ENCODE measurements at regions not wholly inside any gene's neighbourhood (a gene's known extent, or its start where the extent isn't known, plus 50 kb on each side); places are given as distances from the start of the nearest gene placed in this dataset.

DNA sequence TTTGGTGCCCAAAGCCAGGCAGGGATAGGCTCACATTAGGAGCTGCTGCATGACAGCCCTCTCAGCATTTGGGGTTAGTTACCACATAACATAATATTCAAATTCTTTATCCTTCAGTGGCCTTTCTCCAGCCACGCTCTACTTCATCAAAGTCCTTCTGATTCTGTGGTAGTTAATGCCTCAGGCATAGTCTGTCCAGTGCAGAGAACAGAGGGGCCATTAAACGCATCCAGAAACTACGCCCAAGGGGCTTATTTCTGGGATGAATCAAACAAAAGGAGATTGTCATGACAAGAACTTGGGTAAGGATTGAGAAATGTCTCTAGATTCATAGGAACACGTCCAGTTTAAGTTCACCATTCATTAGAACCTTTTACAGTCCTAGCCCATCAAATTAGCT lies 183.4 kb upstream of the PLXNC1 start:
- Histone ChIP-seq H3K4me1 (no peaks in the 10 kb centered on the region), H3K27me3 (no peaks in the 10 kb centered on the region), H3K36me3 (no peaks in the 10 kb centered on the region), H3K4me3 (no peak overlapping the region), H3K27ac (no peak overlapping the region), H3K9me3 (no peaks in the 10 kb centered on the region)
- DNase-seq, result no peak
- TF ChIP-seq POLR2A (IDR thresholded peaks at IDR 0.05), result no peak
- TF ChIP-seq, protein P1, sequence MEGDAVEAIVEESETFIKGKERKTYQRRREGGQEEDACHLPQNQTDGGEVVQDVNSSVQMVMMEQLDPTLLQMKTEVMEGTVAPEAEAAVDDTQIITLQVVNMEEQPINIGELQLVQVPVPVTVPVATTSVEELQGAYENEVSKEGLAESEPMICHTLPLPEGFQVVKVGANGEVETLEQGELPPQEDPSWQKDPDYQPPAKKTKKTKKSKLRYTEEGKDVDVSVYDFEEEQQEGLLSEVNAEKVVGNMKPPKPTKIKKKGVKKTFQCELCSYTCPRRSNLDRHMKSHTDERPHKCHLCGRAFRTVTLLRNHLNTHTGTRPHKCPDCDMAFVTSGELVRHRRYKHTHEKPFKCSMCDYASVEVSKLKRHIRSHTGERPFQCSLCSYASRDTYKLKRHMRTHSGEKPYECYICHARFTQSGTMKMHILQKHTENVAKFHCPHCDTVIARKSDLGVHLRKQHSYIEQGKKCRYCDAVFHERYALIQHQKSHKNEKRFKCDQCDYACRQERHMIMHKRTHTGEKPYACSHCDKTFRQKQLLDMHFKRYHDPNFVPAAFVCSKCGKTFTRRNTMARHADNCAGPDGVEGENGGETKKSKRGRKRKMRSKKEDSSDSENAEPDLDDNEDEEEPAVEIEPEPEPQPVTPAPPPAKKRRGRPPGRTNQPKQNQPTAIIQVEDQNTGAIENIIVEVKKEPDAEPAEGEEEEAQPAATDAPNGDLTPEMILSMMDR (IDR thresholded peaks at IDR 0.05), result no peak

- no peak overlapping the region for H3K27ac ChIP-seq
- no peak overlapping the region for H3K4me3 ChIP-seq
- H3K9me3 ChIP-seq, result no peaks in the 10 kb centered on the region
- no peaks in the 10 kb centered on the region for H3K27me3 ChIP-seq
- no peaks in the 10 kb centered on the region for H3K4me1 ChIP-seq
- no peaks in the 10 kb centered on the region for H3K36me3 ChIP-seq
- no peak for DNase-seq
- no peak for TF ChIP-seq POLR2A (IDR thresholded peaks at IDR 0.05)
- TF ChIP-seq, protein P1 (IDR thresholded peaks at IDR 0.05), result no peak
Measured at GRCh38 chr12:93966516-93967133, 181.8 kb upstream of the PLXNC1 start.

DNA sequence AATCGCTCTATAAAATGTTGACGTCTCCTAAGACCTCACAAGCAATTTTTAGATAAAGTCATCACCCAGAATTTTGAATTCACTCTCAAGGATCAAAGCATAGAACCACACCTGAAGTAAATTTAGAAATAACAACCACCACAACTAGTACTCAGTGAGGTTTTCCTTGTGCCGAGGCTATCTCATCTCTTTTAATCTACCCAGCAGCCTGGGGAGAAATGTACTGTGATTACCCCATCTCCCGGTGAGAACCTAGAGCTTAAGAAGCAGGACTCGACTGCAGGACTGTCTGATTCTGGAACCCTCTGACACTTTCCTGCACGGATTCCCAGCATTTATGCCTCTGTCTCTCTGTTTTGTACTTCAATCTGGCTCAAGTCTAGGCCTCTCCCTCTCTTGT lies 180.9 kb upstream of the PLXNC1 start:
- Histone ChIP-seq H3K36me3 (no peaks in the 10 kb centered on the region), H3K4me1 (no peaks in the 10 kb centered on the region), H3K27ac (no peak overlapping the region), H3K4me3 (no peak overlapping the region), H3K27me3 (no peaks in the 10 kb centered on the region), H3K9me3 (no peaks in the 10 kb centered on the region)
- TF ChIP-seq POLR2A (IDR thresholded peaks at IDR 0.05), result no peak
- TF ChIP-seq, protein P1 (IDR thresholded peaks at IDR 0.05), result no peak
- no peak for DNase-seq

- no peaks in the 10 kb centered on the region for H3K9me3 ChIP-seq
- no peak overlapping the region for H3K27ac ChIP-seq
- no peaks in the 10 kb centered on the region for H3K36me3 ChIP-seq
- no peak overlapping the region for H3K4me3 ChIP-seq
- no peak for DNase-seq
- TF ChIP-seq, protein P1 (IDR thresholded peaks at IDR 0.05), result no peak
- no peak for TF ChIP-seq POLR2A (IDR thresholded peaks at IDR 0.05)
- no peaks in the 10 kb centered on the region for H3K27me3 ChIP-seq
- no peaks in the 10 kb centered on the region for H3K4me1 ChIP-seq
Measured at GRCh38 chr12:93968536-93969285, 179.7 kb upstream of the PLXNC1 start.

GRCh38 chr12:93970900-93971688 lies 177.3 kb upstream of the PLXNC1 start:
- H3K27ac ChIP-seq, result no peak overlapping the region
- no peaks in the 10 kb centered on the region for H3K27me3 ChIP-seq
- H3K4me3 ChIP-seq, result no peak overlapping the region
- H3K4me1 ChIP-seq, result no peaks in the 10 kb centered on the region
- H3K36me3 ChIP-seq, result no peaks in the 10 kb centered on the region
- no peaks in the 10 kb centered on the region for H3K9me3 ChIP-seq
- TF ChIP-seq POLR2A (IDR thresholded peaks at IDR 0.05), result no peak
- TF ChIP-seq, protein P1 (IDR thresholded peaks at IDR 0.05), result no peak
- DNase-seq, result no peak

Data from Peyer's patch (tissue), 4 donors.